ENCODE measurements at regions not wholly inside any gene's neighbourhood (a gene's known extent, or its start where the extent isn't known, plus 50 kb on each side); places are given as distances from the start of the nearest gene placed in this dataset.

- Mint-ChIP-seq H3K4me3 (no peak overlapping the region), H3K9me3 (no peaks in the 10 kb centered on the region; the same call in 2 of the 3 replicates), H3K27ac (no peak overlapping the region), H3K27me3 (ENCODE audit: insufficient read depth, low read depth, poor library complexity) (peaks cover 12% of the 10 kb centered on the region), H3K4me1 (no peaks in the 10 kb centered on the region), H3K36me3 (ENCODE audit: low read depth) (no peaks in the 10 kb centered on the region)
- Histone ChIP-seq H3K9me2 (ENCODE audit: insufficient read depth) (no peaks in the 10 kb centered on the region), H2AFZ (no peak overlapping the region), H3K79me2 (replicated peaks; ENCODE audit: insufficient read depth) (no peaks in the 10 kb centered on the region), H3F3A (replicated peaks; ENCODE audit: low read depth) (no peaks in the 10 kb centered on the region), H3K4me3 (no peak overlapping the region), H3K36me3 (ENCODE audit: insufficient read depth) (no peaks in the 10 kb centered on the region), H3K27me3 (ENCODE audit: insufficient read depth) (no peaks in the 10 kb centered on the region), H3K4me2 (no peak overlapping the region), H4K20me1 (replicated peaks; ENCODE audit: insufficient read depth) (no peaks in the 10 kb centered on the region; the same call in 1 of the 2 replicates), H3K27ac (ENCODE audit: low read depth) (no peak overlapping the region), H3K4me1 (ENCODE audit: insufficient read depth) (no peaks in the 10 kb centered on the region)
- ATAC-seq (no peak), DNase-seq (ENCODE audit: low spot score) (no peak)
- TF ChIP-seq POLR2AphosphoS5 (IDR thresholded peaks at IDR 0.05; ENCODE audit: low read depth) (no peak), ZNF114 (CRISPR knock-in tag; IDR thresholded peaks at IDR 0.05) (no peak), ETS1 (IDR thresholded peaks at IDR 0.05) (no peak)
These were observed 53.1 kb upstream of the WNT4 start for GRCh38 chr1:22196041-22196440.

GRCh38 chr1:22196641-22197040, 53.7 kb upstream of the WNT4 start:
- Mint-ChIP-seq H3K36me3 (ENCODE audit: low read depth) (no peaks in the 10 kb centered on the region), H3K27me3 (ENCODE audit: insufficient read depth, low read depth, poor library complexity) (peaks cover 12% of the 10 kb centered on the region), H3K4me3 (no peak overlapping the region), H3K9me3 (no peaks in the 10 kb centered on the region; the same call in 2 of the 3 replicates), H3K27ac (no peak overlapping the region), H3K4me1 (no peaks in the 10 kb centered on the region)
- ATAC-seq (no peak), DNase-seq (ENCODE audit: low spot score) (no peak)
- Histone ChIP-seq H3K4me1 (ENCODE audit: insufficient read depth) (no peaks in the 10 kb centered on the region), H3K36me3 (ENCODE audit: insufficient read depth) (no peaks in the 10 kb centered on the region), H3K79me2 (replicated peaks; ENCODE audit: insufficient read depth) (no peaks in the 10 kb centered on the region), H3K4me3 (no peak overlapping the region), H3F3A (replicated peaks; ENCODE audit: low read depth) (no peaks in the 10 kb centered on the region), H3K27me3 (ENCODE audit: insufficient read depth) (no peaks in the 10 kb centered on the region), H4K20me1 (replicated peaks; ENCODE audit: insufficient read depth) (no peaks in the 10 kb centered on the region; the same call in 1 of the 2 replicates), H2AFZ (no peak overlapping the region), H3K9me2 (ENCODE audit: insufficient read depth) (no peaks in the 10 kb centered on the region), H3K27ac (ENCODE audit: low read depth) (no peak overlapping the region), H3K4me2 (no peak overlapping the region)
- no peak for TF ChIP-seq JUNB (IDR thresholded peaks at IDR 0.05; ENCODE audit: unreplicated experiment)
- no peak for TF ChIP-seq EZH2phosphoT487 (IDR thresholded peaks at IDR 0.05; ENCODE audit: unreplicated experiment)
- TF ChIP-seq EZH2 (IDR thresholded peaks at IDR 0.05; ENCODE audit: low read depth, unreplicated experiment), result no peak

GRCh38 chr1:22197644-22198043, 54.7 kb upstream of the WNT4 start:
- no peak overlapping the region for H2AFZ ChIP-seq
- DNase-seq (ENCODE audit: low spot score) (no peak), ATAC-seq (no peak)
- no peaks in the 10 kb centered on the region; the same call in 1 of the 2 replicates for H4K20me1 ChIP-seq (replicated peaks; ENCODE audit: insufficient read depth)
- no peak overlapping the region for H3K4me2 ChIP-seq
- no peak overlapping the region for H3K4me3 ChIP-seq
- Mint-ChIP-seq H3K9me3 (no peaks in the 10 kb centered on the region; the same call in 2 of the 3 replicates), H3K4me1 (no peaks in the 10 kb centered on the region), H3K27me3 (ENCODE audit: insufficient read depth, low read depth, poor library complexity) (peaks cover 10% of the 10 kb centered on the region), H3K4me3 (no peak overlapping the region), H3K27ac (no peak overlapping the region), H3K36me3 (ENCODE audit: low read depth) (no peaks in the 10 kb centered on the region)
- H3K4me1 ChIP-seq (ENCODE audit: insufficient read depth), result no peaks in the 10 kb centered on the region
- H3F3A ChIP-seq (replicated peaks; ENCODE audit: low read depth), result no peaks in the 10 kb centered on the region
- no peaks in the 10 kb centered on the region for H3K27me3 ChIP-seq (ENCODE audit: insufficient read depth)
- no peaks in the 10 kb centered on the region for H3K9me2 ChIP-seq (ENCODE audit: insufficient read depth)
- no peaks in the 10 kb centered on the region for H3K79me2 ChIP-seq (replicated peaks; ENCODE audit: insufficient read depth)
- no peaks in the 10 kb centered on the region for H3K36me3 ChIP-seq (ENCODE audit: insufficient read depth)
- H3K27ac ChIP-seq (ENCODE audit: low read depth), result no peak overlapping the region
- TF ChIP-seq EZH2 (IDR thresholded peaks at IDR 0.05; ENCODE audit: low read depth, unreplicated experiment) (no peak), NANOG (IDR thresholded peaks at IDR 0.05; ENCODE audit: borderline replicate concordance) (no peak), ZNF331 (CRISPR knock-in tag; IDR thresholded peaks at IDR 0.05; ENCODE audit: low read depth) (no peak), CTCF (conservative IDR thresholded peaks at IDR 0.05; ENCODE audit: low read depth in 2 of 2) (no peak), JUNB (IDR thresholded peaks at IDR 0.05; ENCODE audit: unreplicated experiment) (no peak), REST (IDR thresholded peaks at IDR 0.05; ENCODE audit: unreplicated experiment) (no peak), ZNF114 (CRISPR knock-in tag; IDR thresholded peaks at IDR 0.05) (no peak), EZH2phosphoT487 (IDR thresholded peaks at IDR 0.05; ENCODE audit: unreplicated experiment) (no peak), POLR2AphosphoS5 (IDR thresholded peaks at IDR 0.05; ENCODE audit: low read depth) (no peak), CREB1 (CRISPR knock-in tag; IDR thresholded peaks at IDR 0.05; ENCODE audit: low read depth) (no peak), STAT1 (IDR thresholded peaks at IDR 0.05; ENCODE audit: unreplicated experiment) (no peak), ETS1 (IDR thresholded peaks at IDR 0.05) (no peak)
